AG04449 (cell line): ENCODE measurements at regions not wholly inside any gene's neighbourhood (a gene's known extent, or its start where the extent isn't known, plus 50 kb on each side); places are given as distances from the start of the nearest gene placed in this dataset.

Source experiments
- CTCF ChIA-PET: fragments of 350-600 bp; formaldehyde crosslinking; extraction: SDS; loops from one replicate; lab custom pipeline; 2021; ENCODE audit warnings: antibody characterized with exemption; lab: Yijun Ruan, JAX
- POLR2A ChIA-PET: fragments of 400-600, 350-600 bp; formaldehyde crosslinking; extraction: SDS; loops from one replicate; lab custom pipeline; 2020; ENCODE audit warnings: antibody characterized with exemption, inconsistent platforms; lab: Yijun Ruan, JAX
- DNase-seq: peaks from one replicate; pipeline ENCODE4 v3.0.0-alpha.2; 2010; ENCODE audit warnings: low read depth, low spot score
- H3K4me3 ChIP-seq: 2 replicates; pipeline ENCODE4 v1.5.1; 2011; ENCODE audit warnings: low read depth, mild to moderate bottlenecking, control low read depth, low read length
- CTCF ChIP-seq: IDR thresholded peaks from one replicate; pipeline ENCODE4 v1.5.1; 2011; ENCODE audit warnings: mild to moderate bottlenecking, moderate library complexity, low read length, control low read depth, inconsistent platforms; ENCODE audit not compliant: insufficient read depth; ENCODE audit errors: missing control alignments

GRCh38 chr4:1458581-1458980 is 52.3 kb upstream of the NKX1-1 start:
- H3K4me3 ChIP-seq: no peak overlapping the region
- no peak for DNase-seq
- no peak for TF ChIP-seq CTCF
- ChIA-PET CTCF (no interaction called here), POLR2A (no interaction called here)
